ENCODE measurements at regions not wholly inside any gene's neighbourhood (a gene's known extent, or its start where the extent isn't known, plus 50 kb on each side); places are given as distances from the start of the nearest gene placed in this dataset.
"Not testable (repeated sequence)": the region's sequence is repeated elsewhere in the genome, so short reads cannot be mapped to it uniquely, and the experiment has no call there.

GRCh38 chr7:131692131-131692960 lies 135.9 kb upstream of the PODXL start:
- Mint-ChIP-seq H3K27me3 (ENCODE audit: low read depth) (no peaks in the 10 kb centered on the region), H3K4me1 (ENCODE audit: low read depth) (no peaks in the 10 kb centered on the region), H3K4me3 (no peak overlapping the region), H3K36me3 (ENCODE audit: low read depth) (no peaks in the 10 kb centered on the region), H3K9me3 (no peaks in the 10 kb centered on the region), H3K27ac (no peak overlapping the region)

DNA sequence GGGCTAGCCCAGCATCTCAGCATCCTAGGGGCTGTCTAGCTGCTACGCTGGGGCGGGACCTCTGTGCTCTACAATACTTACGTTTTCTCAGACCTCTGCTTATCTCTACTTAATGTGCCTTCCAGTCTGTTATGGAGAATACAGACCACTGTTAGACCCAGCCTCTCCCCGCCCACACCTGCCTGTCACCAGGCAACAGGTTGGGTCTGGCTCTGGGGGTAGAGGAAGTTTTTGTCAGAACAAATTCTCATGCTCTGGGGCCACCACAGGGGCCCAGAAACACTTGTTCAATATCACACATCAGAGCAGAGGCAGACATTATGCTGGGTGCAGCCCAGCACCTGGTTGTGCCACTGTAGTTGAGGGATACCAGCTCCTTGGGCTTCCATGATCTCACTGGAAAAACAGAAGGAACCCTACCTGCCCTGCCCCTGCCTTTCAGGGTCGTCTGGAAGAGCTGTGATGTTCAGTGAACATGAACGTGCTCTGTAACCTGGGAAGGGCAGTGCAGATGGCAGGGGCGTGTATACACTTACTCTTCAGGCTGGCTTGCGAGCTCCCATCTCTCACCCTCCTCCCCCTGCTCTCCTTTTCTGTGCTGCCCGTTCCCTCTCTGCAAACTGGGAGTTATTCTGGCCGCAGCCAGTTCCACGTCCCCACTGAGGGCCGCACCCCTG lies 135.2 kb upstream of the PODXL start:
- H3K36me3 Mint-ChIP-seq (ENCODE audit: low read depth), result no peaks in the 10 kb centered on the region

DNA sequence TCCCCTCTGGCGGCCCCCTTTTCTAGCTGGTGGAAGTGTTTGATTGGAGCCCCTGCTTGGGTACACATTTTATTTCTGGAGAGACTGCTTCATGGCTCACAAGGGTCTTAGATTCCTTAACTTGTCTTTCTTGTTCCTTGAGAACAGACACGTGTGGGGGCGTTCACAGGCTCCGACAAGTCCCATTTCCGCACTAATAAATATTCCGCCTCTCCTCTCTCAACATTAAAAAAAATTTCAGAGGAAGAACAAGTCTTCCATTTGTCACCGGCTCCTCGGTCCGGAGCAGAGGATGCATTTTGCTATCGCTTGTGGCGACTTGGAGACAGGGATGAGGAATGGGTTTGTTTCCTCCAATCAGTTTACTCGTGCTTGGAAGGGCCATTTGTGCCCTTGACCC lies 134.0 kb upstream of the PODXL start:
- Mint-ChIP-seq H3K9me3 (no peaks in the 10 kb centered on the region), H3K4me1 (ENCODE audit: low read depth) (no peaks in the 10 kb centered on the region), H3K27me3 (ENCODE audit: low read depth) (peaks cover under 1% of the 10 kb centered on the region)

More for the DNA sequence above, 135.2 kb upstream of the PODXL start:
- Mint-ChIP-seq H3K27ac (no peak overlapping the region), H3K27me3 (ENCODE audit: low read depth) (no peaks in the 10 kb centered on the region), H3K4me3 (no peak overlapping the region), H3K4me1 (ENCODE audit: low read depth) (no peaks in the 10 kb centered on the region), H3K9me3 (no peaks in the 10 kb centered on the region)

DNA sequence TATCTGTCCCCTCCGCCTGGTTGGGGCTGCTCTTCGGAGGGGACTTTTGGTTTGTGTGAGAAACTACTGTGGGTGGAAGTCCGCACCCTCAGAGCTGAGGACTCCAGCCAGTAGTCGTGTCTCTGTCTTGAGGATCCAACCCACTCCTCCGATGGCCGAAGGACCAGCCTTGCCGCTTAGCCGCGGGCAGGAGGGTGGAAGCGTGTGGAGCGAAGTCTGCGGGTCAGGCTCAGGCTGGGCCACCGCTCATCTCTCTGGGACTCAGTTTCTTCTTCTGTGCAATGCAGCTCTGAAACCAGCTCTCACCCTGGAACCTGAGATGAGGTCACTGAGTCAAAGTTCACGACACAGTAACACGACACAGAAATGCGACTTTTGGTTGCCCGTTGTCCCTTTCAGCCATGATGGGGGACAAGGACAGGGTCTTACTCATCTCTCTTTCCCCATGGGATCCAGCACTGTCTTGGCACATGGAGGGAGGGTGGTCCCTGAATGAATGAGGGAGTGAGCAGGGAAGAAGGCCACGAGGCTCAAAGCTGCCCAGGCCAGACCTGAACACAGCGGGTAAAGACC lies 133.3 kb upstream of the PODXL start:
- no peaks in the 10 kb centered on the region for H3K36me3 Mint-ChIP-seq (ENCODE audit: low read depth)
- H3K4me1 Mint-ChIP-seq (ENCODE audit: low read depth), result no peaks in the 10 kb centered on the region
- no peak overlapping the region for H3K4me3 Mint-ChIP-seq
- peaks cover 7% of the 10 kb centered on the region for H3K27me3 Mint-ChIP-seq (ENCODE audit: low read depth)
- no peaks in the 10 kb centered on the region for H3K9me3 Mint-ChIP-seq
- H3K27ac Mint-ChIP-seq, result no peak overlapping the region

More for the DNA sequence above, 134.0 kb upstream of the PODXL start:
- no peak overlapping the region for H3K27ac Mint-ChIP-seq
- no peaks in the 10 kb centered on the region for H3K36me3 Mint-ChIP-seq (ENCODE audit: low read depth)
- no peak overlapping the region for H3K4me3 Mint-ChIP-seq

GRCh38 chr7:131688738-131689661 lies 132.6 kb upstream of the PODXL start:
- Mint-ChIP-seq H3K27me3 (ENCODE audit: low read depth) (peaks cover 7% of the 10 kb centered on the region), H3K36me3 (ENCODE audit: low read depth) (no peaks in the 10 kb centered on the region), H3K4me1 (ENCODE audit: low read depth) (no peaks in the 10 kb centered on the region), H3K27ac (no peak overlapping the region), H3K9me3 (no peaks in the 10 kb centered on the region), H3K4me3 (no peak overlapping the region)

DNA sequence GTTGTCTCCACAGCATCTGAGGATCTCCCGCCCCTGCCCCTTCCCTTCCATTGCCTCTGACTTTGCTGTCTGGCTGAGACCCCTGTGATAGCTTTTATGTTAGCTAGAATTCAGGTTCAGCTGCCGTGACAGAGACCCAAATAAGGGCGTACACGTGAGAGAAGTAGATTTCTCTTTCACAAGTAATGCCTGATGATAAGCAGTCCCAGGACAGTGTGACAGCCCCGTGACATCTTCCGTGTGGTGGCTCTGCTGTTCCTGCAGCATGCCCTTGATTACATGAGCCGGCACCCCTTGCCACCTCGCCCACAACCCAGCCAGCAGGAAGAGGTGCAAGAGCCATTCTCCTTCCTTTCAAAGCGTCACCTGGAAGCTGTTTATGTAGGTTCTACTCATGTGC lies 130.9 kb upstream of the PODXL start:
- H3K27ac Mint-ChIP-seq, result no peak overlapping the region
- no peaks in the 10 kb centered on the region for H3K4me1 Mint-ChIP-seq (ENCODE audit: low read depth)
- H3K36me3 Mint-ChIP-seq (ENCODE audit: low read depth), result no peaks in the 10 kb centered on the region
- H3K4me3 Mint-ChIP-seq, result no peak overlapping the region
- peaks cover 7% of the 10 kb centered on the region for H3K27me3 Mint-ChIP-seq (ENCODE audit: low read depth)
- H3K9me3 Mint-ChIP-seq, result no peaks in the 10 kb centered on the region

- H3K4me1 Mint-ChIP-seq (ENCODE audit: low read depth), result no peaks in the 10 kb centered on the region
- H3K27me3 Mint-ChIP-seq (ENCODE audit: low read depth), result peaks cover 7% of the 10 kb centered on the region
- no peaks in the 10 kb centered on the region for H3K36me3 Mint-ChIP-seq (ENCODE audit: low read depth)
- H3K4me3 Mint-ChIP-seq, result no peak overlapping the region
- H3K9me3 Mint-ChIP-seq, result no peaks in the 10 kb centered on the region
- no peak overlapping the region for H3K27ac Mint-ChIP-seq
These were observed 130.4 kb upstream of the PODXL start for GRCh38 chr7:131686833-131687232.

DNA sequence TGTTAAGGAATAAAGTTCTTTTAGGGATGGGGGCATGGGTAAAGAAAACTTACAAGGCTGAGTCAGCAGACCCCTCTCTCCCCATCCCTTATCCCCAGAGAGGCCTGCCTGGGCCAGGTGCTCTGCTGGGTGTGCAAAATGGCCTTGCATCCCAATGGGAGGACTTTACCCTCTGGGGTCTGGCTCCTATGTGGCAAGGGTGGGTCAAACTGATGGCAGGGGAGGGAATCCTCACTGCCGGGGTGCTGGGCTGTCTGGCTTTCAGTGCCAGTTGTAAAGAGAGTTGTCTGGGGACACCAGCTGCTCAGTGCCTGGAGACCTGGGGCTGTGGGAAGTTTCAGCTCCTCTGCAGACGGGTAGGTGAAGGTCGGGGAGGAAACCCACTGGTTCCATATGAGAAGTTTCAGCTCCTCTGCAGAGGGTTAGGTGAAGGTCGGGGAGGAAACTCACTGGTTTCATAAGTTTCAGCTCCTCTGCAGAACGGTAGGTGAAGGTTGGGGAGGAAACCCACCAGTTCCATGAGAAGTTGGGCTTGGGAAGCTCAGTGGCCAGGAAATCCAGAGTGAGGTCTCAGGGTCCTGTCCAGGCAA lies 127.2 kb upstream of the PODXL start:
- H3K9me3 Mint-ChIP-seq, result no peaks in the 10 kb centered on the region
- no peaks in the 10 kb centered on the region for H3K4me1 Mint-ChIP-seq (ENCODE audit: low read depth)
- H3K36me3 Mint-ChIP-seq (ENCODE audit: low read depth), result no peaks in the 10 kb centered on the region
- no peak overlapping the region for H3K27ac Mint-ChIP-seq
- H3K27me3 Mint-ChIP-seq (ENCODE audit: low read depth), result peaks cover 12% of the 10 kb centered on the region
- H3K4me3 Mint-ChIP-seq, result no peak overlapping the region

GRCh38 chr7:131681961-131682360 lies 125.5 kb upstream of the PODXL start:
- no peaks in the 10 kb centered on the region for H3K36me3 Mint-ChIP-seq (ENCODE audit: low read depth)
- H3K4me1 Mint-ChIP-seq (ENCODE audit: low read depth), result no peaks in the 10 kb centered on the region
- peaks cover 12% of the 10 kb centered on the region for H3K27me3 Mint-ChIP-seq (ENCODE audit: low read depth)
- no peaks in the 10 kb centered on the region for H3K9me3 Mint-ChIP-seq
- H3K27ac Mint-ChIP-seq, result no peak overlapping the region
- no peak overlapping the region for H3K4me3 Mint-ChIP-seq

- H3K27me3 Mint-ChIP-seq (ENCODE audit: low read depth); H3K36me3 Mint-ChIP-seq (ENCODE audit: low read depth): not testable (repeated sequence)
These were observed 122.6 kb upstream of the PODXL start for GRCh38 chr7:131679071-131679470.

DNA sequence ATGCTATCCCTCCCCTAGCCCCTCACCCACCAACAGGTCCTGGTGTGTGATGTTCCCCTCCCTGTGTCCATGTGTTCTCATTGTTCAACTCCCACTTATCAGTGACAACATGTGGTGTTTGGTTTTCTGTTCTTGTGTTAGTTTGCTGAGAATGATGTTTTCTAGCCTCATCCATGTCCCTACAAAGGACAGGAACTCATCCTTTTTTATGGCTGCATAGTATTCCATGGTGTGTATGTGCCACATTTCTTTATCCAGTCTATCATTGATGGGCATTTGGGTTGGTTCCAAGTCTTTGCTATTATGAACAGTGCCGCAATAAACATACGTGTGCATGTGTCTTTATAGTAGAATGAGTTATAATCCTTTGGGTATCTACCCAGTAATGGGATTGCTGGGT lies 120.4 kb upstream of the PODXL start:
- H3K27ac Mint-ChIP-seq; H3K4me1 Mint-ChIP-seq (ENCODE audit: low read depth); H3K9me3 Mint-ChIP-seq; H3K4me3 Mint-ChIP-seq; H3K27me3 Mint-ChIP-seq (ENCODE audit: low read depth); H3K36me3 Mint-ChIP-seq (ENCODE audit: low read depth): not testable (repeated sequence)

More at GRCh38 chr7:131679071-131679470, 122.6 kb upstream of the PODXL start:
- H3K27ac Mint-ChIP-seq; H3K4me1 Mint-ChIP-seq (ENCODE audit: low read depth); H3K9me3 Mint-ChIP-seq; H3K4me3 Mint-ChIP-seq: not testable (repeated sequence)

- Mint-ChIP-seq H3K27me3 (ENCODE audit: low read depth) (peaks cover 6% of the 10 kb centered on the region), H3K4me1 (ENCODE audit: low read depth) (no peaks in the 10 kb centered on the region), H3K27ac (no peak overlapping the region), H3K9me3 (no peaks in the 10 kb centered on the region), H3K4me3 (no peak overlapping the region), H3K36me3 (ENCODE audit: low read depth) (no peaks in the 10 kb centered on the region)
These were observed 117.7 kb upstream of the PODXL start for GRCh38 chr7:131674131-131674530.

DNA sequence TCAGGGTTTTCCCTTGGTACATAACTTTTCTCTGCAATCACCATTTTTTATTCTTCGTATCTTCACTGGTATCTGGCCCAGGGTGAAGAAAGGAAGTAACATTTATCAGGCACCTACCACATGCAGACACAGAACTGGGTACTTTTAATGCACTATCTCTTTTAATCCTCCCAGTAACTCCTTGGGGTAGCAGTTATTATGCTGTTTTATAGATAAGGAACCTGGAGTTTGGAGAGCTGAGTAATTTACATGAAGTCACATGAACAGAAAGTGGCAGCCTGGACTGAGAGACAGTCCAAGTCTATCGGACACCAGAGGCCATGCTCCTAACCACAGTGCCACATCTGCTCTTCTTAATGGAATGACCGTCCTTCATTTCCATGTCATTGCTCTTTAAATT lies 117.1 kb upstream of the PODXL start:
- H3K27me3 Mint-ChIP-seq (ENCODE audit: low read depth), result peaks cover 6% of the 10 kb centered on the region
- H3K9me3 Mint-ChIP-seq, result no peaks in the 10 kb centered on the region
- H3K27ac Mint-ChIP-seq, result no peak overlapping the region
- no peaks in the 10 kb centered on the region for H3K36me3 Mint-ChIP-seq (ENCODE audit: low read depth)
- no peaks in the 10 kb centered on the region for H3K4me1 Mint-ChIP-seq (ENCODE audit: low read depth)
- H3K4me3 Mint-ChIP-seq, result no peak overlapping the region

GRCh38 chr7:131670406-131670805 lies 114.0 kb upstream of the PODXL start:
- no peaks in the 10 kb centered on the region for H3K36me3 Mint-ChIP-seq (ENCODE audit: low read depth)
- H3K27me3 Mint-ChIP-seq (ENCODE audit: low read depth), result peaks cover 6% of the 10 kb centered on the region
- no peak overlapping the region for H3K27ac Mint-ChIP-seq
- no peaks in the 10 kb centered on the region for H3K9me3 Mint-ChIP-seq
- no peaks in the 10 kb centered on the region for H3K4me1 Mint-ChIP-seq (ENCODE audit: low read depth)
- H3K4me3 Mint-ChIP-seq, result no peak overlapping the region
